Activated CD8-positive, alpha-beta memory T cell treated with anti-CD3 and anti-CD28 coated beads, Interleukin-2, amount 10 ng/mL, durations not matched to agents 7 days and 5 days (primary cell): ENCODE measurements at regions not wholly inside any gene's neighbourhood (a gene's known extent, or its start where the extent isn't known, plus 50 kb on each side); places are given as distances from the start of the nearest gene placed in this dataset.
"Not testable (repeated sequence)": the region's sequence is repeated elsewhere in the genome, so short reads cannot be mapped to it uniquely, and the experiment has no call there.

Source experiments
- ATAC-seq: fragments of 150-1000 bp; cut with Tn5 transposase; one replicate; pipeline ENCODE4 v1.10.0; 2021; ENCODE audit warnings: moderate library complexity
- CTCF ChIA-PET: fragments of 350-600 bp; sonication (Branson Sonifier 250); formaldehyde crosslinking; loops from one replicate; lab custom pipeline; 2021; ENCODE audit warnings: antibody characterized with exemption; lab: Charles Lee
- DNase-seq: peaks from one replicate; pipeline ENCODE4 v3.0.0-alpha.2; 2020
- H3K27ac Mint-ChIP-seq: one replicate; pipeline ENCODE4 v1.8.0; 2021; ENCODE audit warnings: mild to moderate bottlenecking, mixed read lengths
- H3K27me3 Mint-ChIP-seq: one replicate; pipeline ENCODE4 v1.8.0; 2021; ENCODE audit warnings: mixed read lengths
- H3K36me3 Mint-ChIP-seq: one replicate; pipeline ENCODE4 v1.8.0; 2021; ENCODE audit warnings: mild to moderate bottlenecking, mixed read lengths
- H3K4me1 Mint-ChIP-seq: one replicate; pipeline ENCODE4 v1.8.0; 2021; ENCODE audit warnings: mixed read lengths
- H3K4me3 Mint-ChIP-seq: one replicate; pipeline ENCODE4 v1.8.0; 2021; ENCODE audit warnings: mild to moderate bottlenecking, moderate library complexity, mixed read lengths
- H3K9me3 Mint-ChIP-seq: one replicate; pipeline ENCODE4 v1.8.0; 2022; ENCODE audit warnings: low read depth, mixed read lengths

DNA sequence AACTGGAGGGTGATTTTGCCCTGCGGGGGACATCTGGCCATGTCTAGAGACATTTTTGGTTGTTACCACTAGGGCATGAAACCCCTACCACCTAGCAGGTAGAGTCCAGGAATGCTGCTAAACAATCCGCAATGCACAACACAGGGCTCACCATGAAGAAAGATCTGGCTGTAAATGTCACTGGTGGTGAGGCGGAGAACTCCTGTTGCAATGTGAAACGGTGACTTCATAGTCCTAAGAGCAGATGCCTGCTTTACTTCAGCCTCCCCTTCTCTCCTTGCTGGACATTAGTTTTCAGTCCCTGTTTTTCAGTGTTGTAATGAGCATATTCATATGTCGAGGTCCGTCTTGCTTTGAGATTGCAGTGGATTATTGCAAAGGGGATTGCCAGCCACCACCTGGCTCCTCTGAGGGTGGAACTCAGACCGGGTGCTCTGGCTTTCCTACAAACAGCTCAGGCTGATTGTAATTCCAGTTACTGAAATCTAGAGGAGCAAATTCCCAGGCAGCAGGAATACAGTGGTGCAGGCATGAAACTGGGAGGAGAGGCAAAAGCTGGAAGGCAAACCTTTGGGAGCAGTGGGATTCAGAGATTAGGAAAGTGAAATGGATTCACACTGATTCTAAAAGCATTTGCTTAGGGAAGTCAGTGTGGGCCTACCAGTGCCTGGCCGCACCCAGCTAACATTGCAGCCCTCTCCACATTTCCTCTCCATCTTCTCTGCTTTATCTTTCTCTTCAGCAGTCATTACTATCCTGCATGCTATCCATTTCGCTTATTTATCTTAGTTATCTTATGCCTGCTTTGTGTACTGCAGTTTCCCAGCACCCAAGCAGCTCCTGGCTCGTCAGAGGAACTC, 76.1 kb upstream of the PCDH8 start:
- H3K27ac Mint-ChIP-seq = no peak overlapping the region
- no peaks in the 10 kb centered on the region for H3K36me3 Mint-ChIP-seq
- DNase-seq (no peak), ATAC-seq (no peak)
- no peaks in the 10 kb centered on the region for H3K27me3 Mint-ChIP-seq
- H3K4me3 Mint-ChIP-seq = no peak overlapping the region
- CTCF ChIA-PET = no interaction called here
- H3K4me1 Mint-ChIP-seq = no peaks in the 10 kb centered on the region
- H3K9me3 Mint-ChIP-seq = no peaks in the 10 kb centered on the region

DNA sequence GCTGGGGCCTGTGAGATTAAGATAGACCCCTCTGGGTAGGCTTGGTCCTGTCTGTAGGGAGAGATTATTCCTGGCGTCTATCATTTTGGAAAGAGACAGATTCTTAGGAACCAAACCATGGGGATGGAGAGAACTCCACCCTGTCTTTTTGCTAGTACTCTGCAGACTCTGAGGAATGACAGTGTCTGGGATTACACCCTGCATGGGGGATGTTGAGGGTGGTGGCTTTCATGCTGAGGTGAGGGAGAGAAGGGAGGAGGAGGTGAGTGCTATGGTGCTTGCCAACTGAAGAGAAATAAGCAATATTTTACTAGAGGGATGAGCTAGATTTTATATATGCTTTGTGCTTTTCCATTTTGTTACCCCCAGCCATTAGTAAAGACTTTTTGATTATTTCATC, 74.5 kb upstream of the PCDH8 start:
- H3K36me3 Mint-ChIP-seq = no peaks in the 10 kb centered on the region
- no peak overlapping the region for H3K4me3 Mint-ChIP-seq
- CTCF ChIA-PET = no interaction called here
- ATAC-seq (no peak), DNase-seq (no peak)
- H3K9me3 Mint-ChIP-seq = no peaks in the 10 kb centered on the region
- H3K4me1 Mint-ChIP-seq = no peaks in the 10 kb centered on the region
- H3K27me3 Mint-ChIP-seq = no peaks in the 10 kb centered on the region
- H3K27ac Mint-ChIP-seq = no peak overlapping the region

DNA sequence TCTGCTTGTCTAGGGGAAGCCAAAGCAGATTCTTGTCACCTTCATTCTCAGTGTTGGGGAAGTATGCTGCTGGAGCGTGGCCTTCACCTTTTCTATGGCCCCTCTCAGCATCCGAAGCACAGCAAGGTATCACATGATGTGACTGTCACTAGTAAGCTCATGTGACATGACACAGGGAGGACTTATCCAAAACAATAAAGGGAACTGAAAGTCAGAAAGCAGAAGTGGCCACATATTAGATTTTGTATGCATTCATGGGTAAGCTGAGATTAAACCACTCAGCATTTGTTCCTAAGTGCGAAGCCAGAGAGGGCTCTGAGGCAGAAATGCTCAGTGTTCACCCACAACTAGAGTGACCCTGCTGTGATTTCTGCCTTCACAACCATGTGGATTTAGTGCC, 72.8 kb upstream of the PCDH8 start:
- Mint-ChIP-seq H3K27me3 (no peaks in the 10 kb centered on the region), H3K4me3 (no peak overlapping the region), H3K36me3 (no peaks in the 10 kb centered on the region), H3K4me1 (no peaks in the 10 kb centered on the region), H3K27ac (no peak overlapping the region), H3K9me3 (no peaks in the 10 kb centered on the region)
- CTCF ChIA-PET = no interaction called here
- DNase-seq = no peak
- ATAC-seq = no peak

DNA sequence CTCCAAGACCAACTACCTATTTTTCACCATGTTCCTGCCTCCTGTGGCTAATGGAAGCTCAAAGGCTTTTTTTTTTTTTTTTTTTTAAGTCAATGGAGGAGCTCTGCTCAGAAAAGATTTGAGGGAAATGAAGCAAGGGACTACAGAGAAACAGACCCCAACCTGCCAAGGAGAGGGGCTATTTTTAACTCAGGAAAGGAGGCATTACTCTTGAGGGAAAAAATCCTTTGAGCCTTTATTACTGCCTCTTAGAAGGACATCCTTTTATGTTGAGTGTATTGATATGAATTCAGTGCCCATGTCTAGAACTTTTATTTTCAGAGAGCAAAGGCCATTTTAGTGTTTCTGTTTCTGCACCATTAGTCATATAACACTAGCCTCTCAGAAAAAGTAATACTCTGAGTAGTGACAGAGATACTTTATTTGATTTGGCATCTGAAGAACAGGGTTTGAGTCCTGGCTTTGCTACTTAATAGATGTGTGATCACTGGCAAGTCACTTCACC, 68.1 kb upstream of the PCDH8 start:
- no peak overlapping the region for H3K27ac Mint-ChIP-seq
- no peaks in the 10 kb centered on the region for H3K36me3 Mint-ChIP-seq
- H3K4me3 Mint-ChIP-seq = no peak overlapping the region
- CTCF ChIA-PET = no interaction called here
- no peaks in the 10 kb centered on the region for H3K27me3 Mint-ChIP-seq
- DNase-seq (no peak), ATAC-seq (no peak)
- H3K4me1 Mint-ChIP-seq = no peaks in the 10 kb centered on the region
- H3K9me3 Mint-ChIP-seq = no peaks in the 10 kb centered on the region

GRCh38 chr13:52911340-52911739, 62.9 kb upstream of the PCDH8 start:
- H3K27ac Mint-ChIP-seq = no peak overlapping the region
- CTCF ChIA-PET = no interaction called here
- DNase-seq (no peak), ATAC-seq (no peak)
- H3K4me1 Mint-ChIP-seq = no peaks in the 10 kb centered on the region
- no peaks in the 10 kb centered on the region for H3K36me3 Mint-ChIP-seq
- H3K27me3 Mint-ChIP-seq = peaks cover 17% of the 10 kb centered on the region
- H3K9me3 Mint-ChIP-seq = no peaks in the 10 kb centered on the region
- H3K4me3 Mint-ChIP-seq = no peak overlapping the region

DNA sequence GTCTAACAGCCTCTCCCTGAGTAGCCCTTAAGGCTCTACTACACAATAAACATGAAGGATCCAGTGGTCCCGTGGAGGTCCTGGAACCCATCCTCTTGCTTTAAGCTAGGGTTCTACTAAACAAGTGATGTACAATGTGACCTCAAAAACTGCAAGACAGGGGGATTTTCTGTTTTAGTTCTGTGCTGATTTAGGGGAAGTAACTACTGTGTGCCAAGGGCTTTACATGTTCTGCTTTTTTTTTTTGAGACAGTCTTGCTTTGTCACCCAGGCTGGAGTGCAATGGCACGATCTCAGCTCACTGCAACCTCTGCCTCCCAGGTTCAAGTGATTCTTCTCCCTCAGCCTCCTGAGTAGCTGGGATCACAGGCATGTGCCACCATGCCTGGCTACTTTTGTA, 61.9 kb upstream of the PCDH8 start:
- H3K27ac Mint-ChIP-seq, H3K9me3 Mint-ChIP-seq, CTCF ChIA-PET, DNase-seq, H3K36me3 Mint-ChIP-seq, H3K4me3 Mint-ChIP-seq, ATAC-seq, H3K4me1 Mint-ChIP-seq: not testable (repeated sequence)
- peaks cover 23% of the 10 kb centered on the region for H3K27me3 Mint-ChIP-seq

GRCh38 chr13:52906122-52906903, 57.9 kb upstream of the PCDH8 start:
- H3K36me3 Mint-ChIP-seq = no peaks in the 10 kb centered on the region
- H3K27ac Mint-ChIP-seq = no peak overlapping the region
- H3K9me3 Mint-ChIP-seq = no peaks in the 10 kb centered on the region
- CTCF ChIA-PET = no interaction called here
- no peak overlapping the region for H3K4me3 Mint-ChIP-seq
- ATAC-seq (no peak), DNase-seq (no peak)
- H3K4me1 Mint-ChIP-seq = no peaks in the 10 kb centered on the region
- peaks cover 32% of the 10 kb centered on the region for H3K27me3 Mint-ChIP-seq

DNA sequence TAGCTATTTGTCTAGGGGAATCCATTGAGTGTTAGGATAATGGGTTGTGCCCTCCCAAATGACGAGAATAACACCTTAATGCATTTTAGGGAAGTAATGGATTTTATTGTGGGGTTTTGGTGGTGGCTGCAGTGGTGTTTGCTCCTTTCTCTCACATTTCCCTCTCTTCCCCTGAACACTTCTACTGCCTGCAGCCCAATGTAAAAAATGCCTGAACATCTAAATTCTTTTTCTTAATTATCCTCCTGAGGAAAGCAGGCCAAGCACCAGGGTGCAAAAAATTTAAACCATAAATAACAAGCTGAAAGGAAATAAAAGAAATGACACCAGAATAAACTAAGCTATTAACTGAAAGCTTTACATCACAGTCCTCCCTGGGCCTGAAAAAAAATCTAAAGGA, 57.3 kb upstream of the PCDH8 start:
- no peaks in the 10 kb centered on the region for H3K4me1 Mint-ChIP-seq
- DNase-seq (no peak), ATAC-seq (no peak)
- H3K27me3 Mint-ChIP-seq = peaks cover 32% of the 10 kb centered on the region
- H3K9me3 Mint-ChIP-seq = no peaks in the 10 kb centered on the region
- CTCF ChIA-PET = no interaction called here
- no peak overlapping the region for H3K4me3 Mint-ChIP-seq
- H3K36me3 Mint-ChIP-seq = no peaks in the 10 kb centered on the region
- no peak overlapping the region for H3K27ac Mint-ChIP-seq

- ATAC-seq (no peak), DNase-seq (no peak)
- Mint-ChIP-seq H3K27me3 (peaks cover 22% of the 10 kb centered on the region), H3K4me1 (no peaks in the 10 kb centered on the region), H3K4me3 (no peak overlapping the region), H3K27ac (no peak overlapping the region), H3K9me3 (no peaks in the 10 kb centered on the region), H3K36me3 (no peaks in the 10 kb centered on the region)
- CTCF ChIA-PET = no interaction called here
Measured at GRCh38 chr13:52903320-52903719, 54.9 kb upstream of the PCDH8 start.

DNA sequence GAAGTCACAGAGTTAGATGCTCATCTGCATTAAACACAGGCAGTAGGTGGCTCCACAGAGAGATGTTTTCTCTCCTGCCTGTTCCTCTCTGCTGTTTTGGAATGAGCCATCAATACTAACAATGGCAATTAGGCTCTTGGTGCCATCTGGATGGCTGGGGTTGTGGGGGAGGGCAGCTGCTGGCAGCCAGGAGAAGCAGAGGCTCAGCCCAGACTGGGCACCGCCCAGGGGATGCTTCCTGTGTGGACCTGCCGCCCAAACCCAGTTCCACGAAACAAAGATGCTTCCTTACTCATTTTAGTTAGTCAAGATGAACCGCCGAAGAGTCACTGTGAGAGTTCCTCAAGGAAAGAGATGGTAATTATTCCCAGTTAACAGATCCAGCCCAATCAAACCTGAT, 50.8 kb upstream of the PCDH8 start:
- H3K36me3 Mint-ChIP-seq = no peaks in the 10 kb centered on the region
- CTCF ChIA-PET = no interaction called here
- H3K27me3 Mint-ChIP-seq = peaks cover 3% of the 10 kb centered on the region
- ATAC-seq (no peak), DNase-seq (no peak)
- H3K4me1 Mint-ChIP-seq = no peaks in the 10 kb centered on the region
- H3K4me3 Mint-ChIP-seq = no peak overlapping the region
- no peaks in the 10 kb centered on the region for H3K9me3 Mint-ChIP-seq
- H3K27ac Mint-ChIP-seq = no peak overlapping the region
